GM12872 (cell line): ENCODE measurements at regions not wholly inside any gene's neighbourhood (a gene's known extent, or its start where the extent isn't known, plus 50 kb on each side); places are given as distances from the start of the nearest gene placed in this dataset.

Source experiments
- CTCF ChIP-seq: IDR thresholded peaks from 3 replicates; pipeline ENCODE4 v1.5.1; 2011; ENCODE audit warnings: low read depth, mild to moderate bottlenecking, low read length, moderate library complexity; ENCODE audit not compliant: insufficient read depth

- no peak for TF ChIP-seq CTCF
Observed at GRCh38 chrX:23465105-23465791, 130.6 kb downstream of the PTCHD1 start.

GRCh38 chrX:23465985-23466384 is 131.3 kb downstream of the PTCHD1 start:
- TF ChIP-seq CTCF: no peak

- no peak for TF ChIP-seq CTCF
Observed at GRCh38 chrX:23478056-23478455, 143.4 kb downstream of the PTCHD1 start.

GRCh38 chrX:23478561-23478960 is 143.9 kb downstream of the PTCHD1 start:
- no peak for TF ChIP-seq CTCF

GRCh38 chrX:23482561-23482960 is 147.9 kb downstream of the PTCHD1 start:
- no peak for TF ChIP-seq CTCF

GRCh38 chrX:23483396-23483795 is 148.7 kb downstream of the PTCHD1 start:
- TF ChIP-seq CTCF: no peak

GRCh38 chrX:23493941-23494374 is 159.3 kb downstream of the PTCHD1 start:
- no peak for TF ChIP-seq CTCF
